HepG2 (cell line): ENCODE measurements at regions not wholly inside any gene's neighbourhood (a gene's known extent, or its start where the extent isn't known, plus 50 kb on each side); places are given as distances from the start of the nearest gene placed in this dataset.

Experiments used
- HCFC1 ChIP-seq: fragments of 150-350 bp; IDR thresholded peaks from 2 replicates; pipeline ENCODE4 v1.6.1; 2014; ENCODE audit warnings: low read depth, low read length
- KMT2B ChIP-seq: IDR thresholded peaks from 2 replicates; pipeline ENCODE4 v1.6.1; 2016; ENCODE audit warnings: missing genetic modification reagents, missing compliant biosample characterization
- NRL ChIP-seq: sonication (generic); formaldehyde crosslinking; IDR thresholded peaks from 2 replicates; pipeline ENCODE4 v1.5.0; 2020; ENCODE audit warnings: missing genetic modification reagents, mild to moderate bottlenecking, moderate library complexity, borderline replicate concordance

DNA sequence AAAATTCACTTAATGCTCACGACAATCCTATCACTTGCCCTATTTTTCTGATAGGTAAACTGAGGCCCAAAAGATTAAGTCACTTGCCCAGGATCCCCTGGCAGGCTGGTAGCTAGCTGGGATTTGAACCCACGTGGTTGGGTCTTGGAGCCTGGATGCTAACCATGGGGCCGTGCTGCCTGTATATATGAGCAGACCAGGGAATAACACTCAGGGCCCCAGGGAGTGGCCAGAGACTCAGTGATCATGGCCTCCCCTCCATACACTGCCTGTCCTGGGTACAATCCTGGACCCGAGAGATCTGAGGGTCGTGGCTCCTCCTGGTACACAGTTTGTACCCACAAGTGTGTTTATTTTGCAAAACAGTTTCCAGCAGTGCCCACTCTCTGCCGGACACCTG is 116.9 kb upstream of the PTPN1 start:
- TF ChIP-seq NRL (CRISPR knock-in tag) (no peak), HCFC1 (no peak), KMT2B (no peak)
